ENCODE measurements at regions not wholly inside any gene's neighbourhood (a gene's known extent, or its start where the extent isn't known, plus 50 kb on each side); places are given as distances from the start of the nearest gene placed in this dataset.
"Not testable (repeated sequence)": the region's sequence is repeated elsewhere in the genome, so short reads cannot be mapped to it uniquely, and the experiment has no call there.

GRCh38 chr16:14014284-14014625 lies 56.9 kb upstream of the MRTFB start:
- Histone ChIP-seq H3K36me3 (replicated peaks; ENCODE audit: insufficient read depth, low read depth) (no peaks in the 10 kb centered on the region), H3K27ac (peak overlapping the region; percentile 46), H4K20me1 (ENCODE audit: insufficient read depth, poor library complexity, severe bottlenecking) (no peaks in the 10 kb centered on the region), H3K27me3 (no peaks in the 10 kb centered on the region), H3K79me2 (no peaks in the 10 kb centered on the region), H3K4me1 (ENCODE audit: insufficient read depth) (peaks cover 23% of the 10 kb centered on the region), H2AFZ (no peak overlapping the region), H3K4me2 (no peak overlapping the region), H3K4me3 (no peak overlapping the region), H3K9me3 (ENCODE audit: low read depth) (no peaks in the 10 kb centered on the region), H3K9me2 (replicated peaks; ENCODE audit: insufficient read depth) (no peaks in the 10 kb centered on the region)
- 94% methylated on average over 5 of the region's 5 CpGs for WGBS (ENCODE audit: low lambda C conversion rate, missing lambda C conversion rate)
- no peak for DNase-seq (ENCODE audit: low spot score)
- TF ChIP-seq EZH2 (IDR thresholded peaks at IDR 0.05; ENCODE audit: borderline replicate concordance), result no peak
- TF ChIP-seq, protein P1, sequence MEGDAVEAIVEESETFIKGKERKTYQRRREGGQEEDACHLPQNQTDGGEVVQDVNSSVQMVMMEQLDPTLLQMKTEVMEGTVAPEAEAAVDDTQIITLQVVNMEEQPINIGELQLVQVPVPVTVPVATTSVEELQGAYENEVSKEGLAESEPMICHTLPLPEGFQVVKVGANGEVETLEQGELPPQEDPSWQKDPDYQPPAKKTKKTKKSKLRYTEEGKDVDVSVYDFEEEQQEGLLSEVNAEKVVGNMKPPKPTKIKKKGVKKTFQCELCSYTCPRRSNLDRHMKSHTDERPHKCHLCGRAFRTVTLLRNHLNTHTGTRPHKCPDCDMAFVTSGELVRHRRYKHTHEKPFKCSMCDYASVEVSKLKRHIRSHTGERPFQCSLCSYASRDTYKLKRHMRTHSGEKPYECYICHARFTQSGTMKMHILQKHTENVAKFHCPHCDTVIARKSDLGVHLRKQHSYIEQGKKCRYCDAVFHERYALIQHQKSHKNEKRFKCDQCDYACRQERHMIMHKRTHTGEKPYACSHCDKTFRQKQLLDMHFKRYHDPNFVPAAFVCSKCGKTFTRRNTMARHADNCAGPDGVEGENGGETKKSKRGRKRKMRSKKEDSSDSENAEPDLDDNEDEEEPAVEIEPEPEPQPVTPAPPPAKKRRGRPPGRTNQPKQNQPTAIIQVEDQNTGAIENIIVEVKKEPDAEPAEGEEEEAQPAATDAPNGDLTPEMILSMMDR (IDR thresholded peaks at IDR 0.05; ENCODE audit: poor library complexity), result no peak

GRCh38 chr16:14015033-14015432 lies 56.1 kb upstream of the MRTFB start:
- Histone ChIP-seq H3K4me1 (ENCODE audit: insufficient read depth) (peaks cover 23% of the 10 kb centered on the region), H2AFZ (no peak overlapping the region), H3K27ac (peak overlapping the region; percentile 46), H3K79me2 (no peaks in the 10 kb centered on the region), H3K27me3 (no peaks in the 10 kb centered on the region), H4K20me1 (ENCODE audit: insufficient read depth, poor library complexity, severe bottlenecking) (no peaks in the 10 kb centered on the region), H3K9me3 (ENCODE audit: low read depth) (no peaks in the 10 kb centered on the region), H3K9me2 (replicated peaks; ENCODE audit: insufficient read depth) (no peaks in the 10 kb centered on the region), H3K36me3 (replicated peaks; ENCODE audit: insufficient read depth, low read depth) (no peaks in the 10 kb centered on the region), H3K4me3 (no peak overlapping the region), H3K4me2 (peak overlapping the region; percentile 48)
- WGBS (ENCODE audit: low lambda C conversion rate, missing lambda C conversion rate), result 35% methylated on average over 4 of the region's 4 CpGs
- DNase-seq (ENCODE audit: low spot score), result no peak
- TF ChIP-seq, protein P1 (IDR thresholded peaks at IDR 0.05; ENCODE audit: poor library complexity), result no peak
- TF ChIP-seq EZH2phosphoT487 (IDR thresholded peaks at IDR 0.05; ENCODE audit: low read depth, severe bottlenecking, unreplicated experiment) (no peak), EZH2 (IDR thresholded peaks at IDR 0.05; ENCODE audit: borderline replicate concordance) (no peak)

DNA sequence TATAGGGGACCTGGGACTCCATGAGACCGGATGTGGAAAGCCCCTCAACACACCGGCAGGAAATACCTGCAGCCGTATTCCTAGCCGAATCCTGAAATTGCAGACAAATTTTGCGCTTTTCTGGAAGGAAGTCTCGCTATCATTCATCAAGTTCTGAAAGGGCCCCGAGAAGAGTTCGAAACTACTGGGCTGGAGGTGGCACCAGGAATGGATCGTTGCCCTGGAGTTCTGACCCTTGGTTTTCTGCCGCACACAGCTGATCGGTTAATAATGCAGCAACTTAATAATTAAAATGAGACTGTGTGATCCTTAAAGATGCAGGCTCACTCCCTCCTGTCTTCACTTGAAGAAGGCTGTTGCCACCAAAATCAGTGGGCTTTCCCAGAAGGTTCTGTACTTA lies 55.7 kb upstream of the MRTFB start:
- Histone ChIP-seq H3K4me1 (ENCODE audit: insufficient read depth) (peaks cover 23% of the 10 kb centered on the region), H3K27me3 (no peaks in the 10 kb centered on the region), H3K36me3 (replicated peaks; ENCODE audit: insufficient read depth, low read depth) (no peaks in the 10 kb centered on the region), H3K4me2 (peak overlapping the region; percentile 48), H3K9me2 (replicated peaks; ENCODE audit: insufficient read depth) (no peaks in the 10 kb centered on the region), H3K79me2 (no peaks in the 10 kb centered on the region), H4K20me1 (ENCODE audit: insufficient read depth, poor library complexity, severe bottlenecking) (no peaks in the 10 kb centered on the region), H3K9me3 (ENCODE audit: low read depth) (no peaks in the 10 kb centered on the region), H2AFZ (no peak overlapping the region), H3K27ac (peak overlapping the region; percentile 46), H3K4me3 (no peak overlapping the region)
- WGBS (ENCODE audit: low lambda C conversion rate, missing lambda C conversion rate), result 88% methylated on average over 11 of the region's 11 CpGs
- no peak for DNase-seq (ENCODE audit: low spot score)
- TF ChIP-seq EZH2 (IDR thresholded peaks at IDR 0.05; ENCODE audit: borderline replicate concordance) (no peak), EZH2phosphoT487 (IDR thresholded peaks at IDR 0.05; ENCODE audit: low read depth, severe bottlenecking, unreplicated experiment) (no peak)
- TF ChIP-seq, protein P1 (IDR thresholded peaks at IDR 0.05; ENCODE audit: poor library complexity), result no peak

DNA sequence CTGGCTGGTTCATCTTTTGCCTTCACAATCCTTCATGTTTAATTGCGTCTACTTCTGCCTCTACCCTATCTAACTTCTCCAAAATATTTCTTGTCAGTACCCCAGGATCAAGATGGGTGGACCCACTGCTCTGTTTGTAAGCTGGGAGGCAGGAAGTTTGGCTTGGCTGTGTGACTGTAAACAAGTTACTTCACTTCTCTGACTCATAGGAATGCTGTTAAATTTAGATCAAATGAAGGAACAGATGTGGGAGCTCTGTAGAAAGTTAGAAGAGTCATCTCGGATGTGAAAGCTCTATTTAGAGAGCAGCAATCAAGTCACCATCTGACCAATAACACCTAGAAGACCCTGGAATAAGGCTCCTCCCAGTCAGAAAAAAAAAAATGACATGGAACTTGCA lies 55.2 kb upstream of the MRTFB start:
- DNase-seq (ENCODE audit: low spot score), result no peak
- Histone ChIP-seq H3K27ac (peak overlapping the region; percentile 46), H3K36me3 (replicated peaks; ENCODE audit: insufficient read depth, low read depth) (no peaks in the 10 kb centered on the region), H4K20me1 (ENCODE audit: insufficient read depth, poor library complexity, severe bottlenecking) (no peaks in the 10 kb centered on the region), H3K4me3 (no peak overlapping the region), H2AFZ (no peak overlapping the region), H3K9me3 (ENCODE audit: low read depth) (no peaks in the 10 kb centered on the region), H3K9me2 (replicated peaks; ENCODE audit: insufficient read depth) (no peaks in the 10 kb centered on the region), H3K27me3 (no peaks in the 10 kb centered on the region), H3K4me1 (ENCODE audit: insufficient read depth) (peaks cover 23% of the 10 kb centered on the region), H3K79me2 (no peaks in the 10 kb centered on the region), H3K4me2 (no peak overlapping the region)
- TF ChIP-seq EZH2phosphoT487 (IDR thresholded peaks at IDR 0.05; ENCODE audit: low read depth, severe bottlenecking, unreplicated experiment) (no peak), EZH2 (IDR thresholded peaks at IDR 0.05; ENCODE audit: borderline replicate concordance) (no peak)
- WGBS (ENCODE audit: low lambda C conversion rate, missing lambda C conversion rate), result 66% methylated on average over 2 of the region's 2 CpGs

- not testable (repeated sequence) for H3K27me3 ChIP-seq; H3K4me2 ChIP-seq; DNase-seq (ENCODE audit: low spot score); H3K9me2 ChIP-seq (replicated peaks; ENCODE audit: insufficient read depth); H3K4me3 ChIP-seq; H3K36me3 ChIP-seq (replicated peaks; ENCODE audit: insufficient read depth, low read depth); H2AFZ ChIP-seq; H3K27ac ChIP-seq; H3K79me2 ChIP-seq; H3K9me3 ChIP-seq (ENCODE audit: low read depth); H4K20me1 ChIP-seq (ENCODE audit: insufficient read depth, poor library complexity, severe bottlenecking)
- peaks cover 23% of the 10 kb centered on the region for H3K4me1 ChIP-seq (ENCODE audit: insufficient read depth)
- 96% methylated on average over 13 of the region's 15 CpGs for WGBS (ENCODE audit: low lambda C conversion rate, missing lambda C conversion rate)
Measured at GRCh38 chr16:14016362-14016761, 54.8 kb upstream of the MRTFB start.

Data from hepatocyte (in vitro differentiated cells).